Neutrophil (primary cell): ENCODE measurements at regions not wholly inside any gene's neighbourhood (a gene's known extent, or its start where the extent isn't known, plus 50 kb on each side); places are given as distances from the start of the nearest gene placed in this dataset.

Source experiments
- H3K27ac ChIP-seq: fragments of 200-600 bp; sonication (generic); 2 replicates; pipeline ENCODE4 v1.5.1; 2016; ENCODE audit warnings: mild to moderate bottlenecking, moderate library complexity
- H3K27me3 ChIP-seq: fragments of 200-600 bp; sonication (generic); 2 replicates; pipeline ENCODE4 v1.6.0; 2016; ENCODE audit warnings: mild to moderate bottlenecking
- H3K36me3 ChIP-seq: fragments of 200-600 bp; sonication (generic); 2 replicates; pipeline ENCODE4 v1.5.1; 2017
- H3K4me1 ChIP-seq, 2 experiments: fragments of 200-600 bp in 1 of 2; sonication (generic) in 1 of 2; 1 replicate in 1 of 2; 2 replicates in 1 of 2; pipeline versions ENCODE4 v1.5.1 to v1.6.1; 2013 to 2016; ENCODE audit warnings: low read depth in 1 of 2, low read length in 1 of 2, mild to moderate bottlenecking in 1 of 2, moderate library complexity in 1 of 2; ENCODE audit not compliant: control insufficient read depth in 1 of 2, insufficient read depth in 1 of 2
- H3K4me3 ChIP-seq, 2 experiments: fragments of 200-600 bp in 1 of 2; sonication (generic) in 1 of 2; 1 replicate in 1 of 2; 2 replicates in 1 of 2; pipeline ENCODE4 v1.5.1; 2013 to 2016; ENCODE audit warnings: low read depth in 1 of 2, low read length in 1 of 2, mild to moderate bottlenecking in 1 of 2, moderate library complexity in 1 of 2
- H3K9me3 ChIP-seq: fragments of 200-600 bp; sonication (generic); 2 replicates; pipeline ENCODE4 v1.5.1; 2016
- CTCF ChIP-seq: fragments of 200-600 bp; sonication (generic); IDR thresholded peaks from 2 replicates; pipeline ENCODE4 v1.5.1; 2016; ENCODE audit warnings: antibody characterized with exemption

DNA sequence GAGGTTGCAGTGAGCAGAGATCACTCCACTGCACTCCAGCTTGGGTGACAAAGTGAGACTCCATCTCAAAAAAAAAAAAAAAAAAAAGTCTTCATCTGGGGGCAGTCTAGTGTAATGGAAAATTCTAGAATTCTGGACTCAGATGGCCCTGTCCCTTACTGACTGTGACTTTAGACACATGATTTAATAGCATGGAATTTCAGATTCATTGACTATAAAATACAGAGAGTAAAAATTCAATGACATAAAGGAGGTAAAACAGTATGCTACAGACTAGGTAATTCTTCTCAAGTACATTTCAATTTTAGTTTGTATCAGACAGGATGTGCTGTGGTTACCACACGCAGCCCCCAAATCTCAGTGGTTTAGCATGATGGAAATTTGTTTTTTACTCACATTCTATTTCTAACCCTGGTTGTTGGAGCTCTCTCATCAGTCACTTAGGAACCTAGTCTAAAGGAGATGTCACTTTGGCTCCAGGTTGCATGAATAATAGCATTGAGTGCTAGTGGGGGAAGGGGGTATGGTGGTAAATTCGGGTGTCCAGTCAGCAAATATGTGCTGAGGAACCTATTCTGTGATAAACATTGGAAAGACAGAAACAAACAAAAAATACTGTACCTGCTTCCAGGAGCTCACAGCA, 444.0 kb downstream of the XYLT1 start:
- H3K4me3 ChIP-seq, result no peak overlapping the region
- H3K27me3 ChIP-seq, result no peaks in the 10 kb centered on the region
- H3K27ac ChIP-seq, result no peak overlapping the region
- H3K9me3 ChIP-seq, result no peaks in the 10 kb centered on the region
- no peak for TF ChIP-seq CTCF
- H3K36me3 ChIP-seq, result no peaks in the 10 kb centered on the region
- H3K4me1 ChIP-seq, result no peaks in the 10 kb centered on the region

- Histone ChIP-seq H3K4me1 (no peaks in the 10 kb centered on the region), H3K27me3 (no peaks in the 10 kb centered on the region), H3K4me3 (no peak overlapping the region), H3K36me3 (no peaks in the 10 kb centered on the region), H3K27ac (no peak overlapping the region), H3K9me3 (no peaks in the 10 kb centered on the region)
- no peak for TF ChIP-seq CTCF
Measured at GRCh38 chr16:17027488-17028129, 443.2 kb downstream of the XYLT1 start.

DNA sequence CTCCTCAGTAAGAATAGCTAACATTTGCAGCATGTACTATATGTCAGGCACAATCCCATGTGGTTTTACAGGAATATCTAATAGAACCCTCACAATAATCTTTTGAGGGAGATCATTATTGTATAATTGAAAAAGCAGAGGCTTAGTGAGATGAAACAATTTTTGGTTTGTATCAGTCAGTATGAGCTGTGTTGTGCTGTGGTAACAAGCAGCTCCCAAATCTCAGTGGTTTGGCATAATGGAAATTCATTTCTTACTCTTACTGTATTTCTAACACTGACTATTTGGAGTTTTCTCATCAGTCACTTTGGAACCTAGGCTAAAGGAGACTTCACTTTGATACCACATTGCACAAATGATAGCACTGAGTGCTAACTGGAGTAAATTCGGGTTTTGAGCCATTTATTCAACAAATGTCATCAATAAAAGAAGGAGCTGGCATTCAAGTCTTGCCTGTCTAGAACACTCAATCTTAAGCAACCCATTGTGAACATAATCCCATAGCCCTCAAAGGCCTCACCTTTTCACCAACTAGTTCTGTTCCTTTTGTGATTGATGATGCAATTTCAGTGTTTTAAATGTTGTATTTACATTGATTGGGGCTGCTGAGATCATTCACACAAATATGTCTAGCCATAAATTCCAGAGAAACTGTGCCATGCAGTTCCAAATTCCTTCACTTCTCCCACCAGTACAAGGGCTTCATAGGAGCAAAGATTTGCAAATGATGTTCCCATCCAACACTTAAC, 441.0 kb downstream of the XYLT1 start:
- Histone ChIP-seq H3K4me3 (no peak overlapping the region), H3K36me3 (no peaks in the 10 kb centered on the region), H3K27ac (no peak overlapping the region), H3K9me3 (no peaks in the 10 kb centered on the region), H3K4me1 (no peaks in the 10 kb centered on the region), H3K27me3 (no peaks in the 10 kb centered on the region)
- TF ChIP-seq CTCF, result no peak

DNA sequence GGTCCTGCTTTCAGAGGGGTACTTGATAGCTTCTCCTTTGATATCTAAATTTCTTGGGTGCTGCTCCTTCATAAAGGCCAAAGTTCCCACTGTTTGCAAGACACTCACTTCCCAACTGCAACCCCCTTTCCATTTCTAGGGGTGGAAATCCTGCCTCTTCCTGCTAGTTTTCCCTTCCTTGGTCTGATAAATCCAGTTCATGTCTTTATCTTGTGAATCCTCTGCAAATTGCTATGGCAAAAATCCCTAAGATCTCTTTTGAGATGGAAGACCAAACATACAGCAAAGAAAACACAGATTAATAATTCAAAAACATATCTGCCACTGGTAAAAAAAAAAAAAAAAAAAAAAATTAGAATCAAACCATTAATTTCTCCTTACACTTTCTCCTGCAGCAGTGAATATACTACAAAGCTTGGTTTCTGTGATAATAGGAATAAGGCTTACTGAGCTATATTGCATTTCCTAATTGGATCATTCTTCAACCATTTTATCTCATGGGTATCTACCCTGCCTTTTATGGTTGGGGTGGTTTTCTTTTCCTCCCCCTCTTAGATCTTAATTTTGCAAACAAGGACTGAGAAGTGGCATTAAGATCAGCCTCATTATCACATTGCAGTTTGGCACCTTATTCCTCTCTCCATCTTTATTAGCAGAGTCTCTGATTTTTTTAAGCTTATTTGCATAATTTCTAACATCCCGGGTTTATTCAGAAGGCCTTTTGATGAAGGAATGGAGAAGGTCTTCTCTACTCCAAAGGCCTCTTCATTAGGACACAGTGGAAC, 439.1 kb downstream of the XYLT1 start:
- Histone ChIP-seq H3K27ac (no peak overlapping the region), H3K4me1 (no peaks in the 10 kb centered on the region), H3K36me3 (no peaks in the 10 kb centered on the region), H3K9me3 (no peaks in the 10 kb centered on the region), H3K4me3 (no peak overlapping the region), H3K27me3 (no peaks in the 10 kb centered on the region)
- TF ChIP-seq CTCF, result no peak

- Histone ChIP-seq H3K27ac (no peak overlapping the region), H3K4me3 (no peak overlapping the region), H3K9me3 (no peaks in the 10 kb centered on the region), H3K27me3 (no peaks in the 10 kb centered on the region), H3K36me3 (no peaks in the 10 kb centered on the region), H3K4me1 (no peaks in the 10 kb centered on the region)
- no peak for TF ChIP-seq CTCF
Measured at GRCh38 chr16:17032332-17032731, 438.4 kb downstream of the XYLT1 start.
